K562 (cell line): ENCODE measurements at regions not wholly inside any gene's neighbourhood (a gene's known extent, or its start where the extent isn't known, plus 50 kb on each side); places are given as distances from the start of the nearest gene placed in this dataset.

Source experiments
- DPF2 ChIP-seq: fragments of 450-650 bp; IDR thresholded peaks from 2 replicates; pipeline ENCODE4 v1.6.1; 2016
- POLR2AphosphoS5 ChIP-seq: IDR thresholded peaks from 2 replicates; pipeline ENCODE4 v1.6.1; 2011; ENCODE audit warnings: mild to moderate bottlenecking, low read depth, low read length, moderate library complexity; ENCODE audit not compliant: control insufficient read depth, insufficient read depth

DNA sequence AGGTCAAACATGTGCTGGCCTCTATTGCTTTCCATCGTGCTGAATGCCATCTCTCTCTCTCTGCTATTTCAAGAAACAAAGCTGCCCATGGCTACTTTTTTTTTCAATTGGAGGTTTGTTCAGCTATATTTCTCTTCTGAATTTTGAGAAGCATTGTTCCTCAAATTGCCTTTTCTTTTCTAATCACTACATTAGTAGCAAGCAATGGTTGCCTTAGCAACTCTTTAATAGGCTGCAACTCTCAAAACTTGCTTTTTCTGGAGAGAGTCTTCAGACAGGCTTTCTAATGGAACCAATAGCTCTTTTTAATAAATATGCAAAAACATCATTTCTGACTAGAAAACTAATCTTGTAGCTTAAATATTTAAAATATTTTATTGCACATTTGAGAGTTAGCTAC lies 439.0 kb downstream of the LRRIQ3 start:
- TF ChIP-seq POLR2AphosphoS5: no peak
- TF ChIP-seq DPF2: no peak
